ENCODE measurements at regions not wholly inside any gene's neighbourhood (a gene's known extent, or its start where the extent isn't known, plus 50 kb on each side); places are given as distances from the start of the nearest gene placed in this dataset.

- no peak overlapping the region for H3K27ac ChIP-seq (ENCODE audit: low read depth, low read length)
- no peak overlapping the region for H4K12ac ChIP-seq (ENCODE audit: low read depth, low read length)
- no peak for DNase-seq
- H3K79me2 ChIP-seq (ENCODE audit: control insufficient read depth, insufficient read depth, low read length, poor library complexity): no peaks in the 10 kb centered on the region
- no peak overlapping the region for H2BK5ac ChIP-seq (ENCODE audit: low read depth, low read length, poor library complexity)
- no peaks in the 10 kb centered on the region for H3K36me3 ChIP-seq (ENCODE audit: control insufficient read depth in 1 of 2, insufficient read depth in 2 of 2, low read length in 2 of 2)
- H3K79me1 ChIP-seq (ENCODE audit: low read length): no peaks in the 10 kb centered on the region
- no peak overlapping the region for H3K14ac ChIP-seq (ENCODE audit: low read length)
- H2AK5ac ChIP-seq (ENCODE audit: low read length): no peak overlapping the region
- no peak overlapping the region for H4K8ac ChIP-seq (ENCODE audit: low read depth, low read length)
- H2AFZ ChIP-seq (ENCODE audit: insufficient read depth, low read length, poor library complexity): no peak overlapping the region
- H3K23ac ChIP-seq (ENCODE audit: low read length): no peak overlapping the region
- no CpG with 5 or more reads among the region's 3 CpGs for WGBS (ENCODE audit: extremely low coverage, insufficient coverage, insufficient read length)
- H4K91ac ChIP-seq (ENCODE audit: low read depth, low read length): no peak overlapping the region
- H3K4me2 ChIP-seq (ENCODE audit: low read length): no peak overlapping the region
- H3K9ac ChIP-seq (ENCODE audit: low read length): no peak overlapping the region
- H3K27me3 ChIP-seq (ENCODE audit: insufficient read depth, low read length): no peaks in the 10 kb centered on the region
- no peak overlapping the region for H2BK12ac ChIP-seq (ENCODE audit: low read length)
- no peaks in the 10 kb centered on the region for H3K9me3 ChIP-seq (ENCODE audit: insufficient read depth, low read depth, low read length)
- no peaks in the 10 kb centered on the region for H3K4me1 ChIP-seq (ENCODE audit: control insufficient read depth in 1 of 2, insufficient read depth in 2 of 2, low read length in 2 of 2)
- no peak overlapping the region for H2BK120ac ChIP-seq (ENCODE audit: insufficient read depth, low read length, poor library complexity)
- H3K18ac ChIP-seq (ENCODE audit: low read length): no peak overlapping the region
- no peak overlapping the region for H3K4me3 ChIP-seq (ENCODE audit: low read depth, low read length)
- no peak overlapping the region for H3K4ac ChIP-seq (ENCODE audit: low read depth, low read length)
These were observed 566.3 kb upstream of the GRAMD2B start for GRCh38 chr5:125856949-125857348.

DNA sequence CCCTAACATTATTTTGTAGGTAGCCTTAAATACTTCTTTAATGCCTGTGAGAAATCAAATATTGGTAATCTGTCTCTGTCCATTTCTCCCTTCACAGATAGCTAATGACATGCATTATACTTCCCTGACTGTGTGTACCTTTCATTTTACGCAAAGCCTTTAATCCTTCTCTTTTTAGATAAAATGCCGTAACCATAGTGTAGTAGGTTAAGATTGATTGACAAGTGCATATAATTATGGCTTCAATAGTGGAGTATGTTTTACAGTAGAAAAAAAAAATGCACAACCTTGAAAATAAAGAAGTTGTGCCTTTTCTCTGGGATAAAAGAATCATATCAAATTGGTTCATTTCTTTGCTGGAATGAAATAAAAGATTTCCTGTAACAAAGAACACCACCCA lies 559.6 kb upstream of the GRAMD2B start:
- Histone ChIP-seq H2BK120ac (ENCODE audit: insufficient read depth, low read length, poor library complexity) (no peak overlapping the region), H4K12ac (ENCODE audit: low read depth, low read length) (no peak overlapping the region), H3K9me3 (ENCODE audit: insufficient read depth, low read depth, low read length) (no peaks in the 10 kb centered on the region), H3K18ac (ENCODE audit: low read length) (no peak overlapping the region), H3K79me1 (ENCODE audit: low read length) (no peaks in the 10 kb centered on the region), H2AFZ (ENCODE audit: insufficient read depth, low read length, poor library complexity) (no peak overlapping the region), H3K36me3 (ENCODE audit: control insufficient read depth in 1 of 2, insufficient read depth in 2 of 2, low read length in 2 of 2) (no peaks in the 10 kb centered on the region), H3K4me2 (ENCODE audit: low read length) (no peak overlapping the region), H3K27ac (ENCODE audit: low read depth, low read length) (no peak overlapping the region), H3K27me3 (ENCODE audit: insufficient read depth, low read length) (no peaks in the 10 kb centered on the region), H2BK12ac (ENCODE audit: low read length) (no peak overlapping the region), H4K91ac (ENCODE audit: low read depth, low read length) (no peak overlapping the region), H3K4me3 (ENCODE audit: low read depth, low read length) (no peak overlapping the region), H3K4me1 (ENCODE audit: control insufficient read depth in 1 of 2, insufficient read depth in 2 of 2, low read length in 2 of 2) (no peaks in the 10 kb centered on the region), H2AK5ac (ENCODE audit: low read length) (no peak overlapping the region), H3K79me2 (ENCODE audit: control insufficient read depth, insufficient read depth, low read length, poor library complexity) (no peaks in the 10 kb centered on the region), H4K8ac (ENCODE audit: low read depth, low read length) (no peak overlapping the region), H2BK5ac (ENCODE audit: low read depth, low read length, poor library complexity) (no peak overlapping the region), H3K14ac (ENCODE audit: low read length) (no peak overlapping the region), H3K23ac (ENCODE audit: low read length) (no peak overlapping the region), H3K9ac (ENCODE audit: low read length) (no peak overlapping the region), H3K4ac (ENCODE audit: low read depth, low read length) (no peak overlapping the region)
- no CpG with 5 or more reads among the region's 2 CpGs for WGBS (ENCODE audit: extremely low coverage, insufficient coverage, insufficient read length)
- no peak for DNase-seq

DNA sequence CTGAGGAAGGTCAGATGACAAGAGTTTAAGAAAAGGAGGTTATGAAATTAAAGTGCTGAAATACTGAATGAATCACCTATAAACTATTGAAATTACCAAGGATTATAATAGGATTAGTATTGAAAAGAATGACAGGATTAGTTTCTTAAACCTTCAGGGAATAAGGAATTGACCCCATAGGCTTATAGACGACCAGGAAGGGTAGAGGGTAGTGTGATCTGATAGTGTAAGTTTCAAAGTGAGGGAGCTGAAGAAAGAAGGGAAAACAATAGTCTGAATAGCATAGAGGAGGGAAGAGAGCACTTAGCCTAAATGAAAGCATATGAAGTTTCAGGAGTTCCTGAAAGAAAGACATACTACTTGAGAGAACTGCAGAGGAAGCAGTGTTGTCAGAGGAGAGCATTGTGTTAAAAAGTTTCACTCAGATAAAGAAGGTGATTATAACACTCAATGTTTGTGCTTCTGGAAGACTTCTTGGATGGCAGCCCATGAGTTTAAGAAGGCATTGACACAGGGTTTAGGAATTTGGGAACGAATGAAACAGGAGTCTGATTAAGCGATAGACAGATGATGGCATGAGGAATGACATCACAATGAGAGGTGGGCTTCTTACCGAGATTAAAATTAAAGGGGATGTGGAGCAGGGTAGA lies 557.9 kb upstream of the GRAMD2B start:
- Histone ChIP-seq H4K91ac (ENCODE audit: low read depth, low read length) (no peak overlapping the region), H3K23ac (ENCODE audit: low read length) (no peak overlapping the region), H3K9ac (ENCODE audit: low read length) (no peak overlapping the region), H3K27me3 (ENCODE audit: insufficient read depth, low read length) (no peaks in the 10 kb centered on the region), H3K9me3 (ENCODE audit: insufficient read depth, low read depth, low read length) (no peaks in the 10 kb centered on the region), H3K27ac (ENCODE audit: low read depth, low read length) (no peak overlapping the region), H2AK5ac (ENCODE audit: low read length) (no peak overlapping the region), H3K36me3 (ENCODE audit: control insufficient read depth in 1 of 2, insufficient read depth in 2 of 2, low read length in 2 of 2) (no peaks in the 10 kb centered on the region), H2AFZ (ENCODE audit: insufficient read depth, low read length, poor library complexity) (no peak overlapping the region), H2BK5ac (ENCODE audit: low read depth, low read length, poor library complexity) (no peak overlapping the region), H3K79me1 (ENCODE audit: low read length) (no peaks in the 10 kb centered on the region), H4K12ac (ENCODE audit: low read depth, low read length) (no peak overlapping the region), H3K4me3 (ENCODE audit: low read depth, low read length) (no peak overlapping the region), H3K4me1 (ENCODE audit: control insufficient read depth in 1 of 2, insufficient read depth in 2 of 2, low read length in 2 of 2) (no peaks in the 10 kb centered on the region), H2BK12ac (ENCODE audit: low read length) (no peak overlapping the region), H2BK120ac (ENCODE audit: insufficient read depth, low read length, poor library complexity) (no peak overlapping the region), H4K8ac (ENCODE audit: low read depth, low read length) (no peak overlapping the region), H3K4me2 (ENCODE audit: low read length) (no peak overlapping the region), H3K14ac (ENCODE audit: low read length) (no peak overlapping the region), H3K18ac (ENCODE audit: low read length) (no peak overlapping the region), H3K4ac (ENCODE audit: low read depth, low read length) (no peak overlapping the region), H3K79me2 (ENCODE audit: control insufficient read depth, insufficient read depth, low read length, poor library complexity) (no peaks in the 10 kb centered on the region)
- WGBS (ENCODE audit: extremely low coverage, insufficient coverage, insufficient read length): no CpG with 5 or more reads among the region's 4 CpGs
- DNase-seq: no peak

- no peak overlapping the region for H2BK12ac ChIP-seq (ENCODE audit: low read length)
- H3K27me3 ChIP-seq (ENCODE audit: insufficient read depth, low read length): no peaks in the 10 kb centered on the region
- H3K27ac ChIP-seq (ENCODE audit: low read depth, low read length): no peak overlapping the region
- H3K4me2 ChIP-seq (ENCODE audit: low read length): no peak overlapping the region
- H2AK5ac ChIP-seq (ENCODE audit: low read length): no peak overlapping the region
- H3K79me2 ChIP-seq (ENCODE audit: control insufficient read depth, insufficient read depth, low read length, poor library complexity): no peaks in the 10 kb centered on the region
- no peak overlapping the region for H3K9ac ChIP-seq (ENCODE audit: low read length)
- no peaks in the 10 kb centered on the region for H3K9me3 ChIP-seq (ENCODE audit: insufficient read depth, low read depth, low read length)
- H3K36me3 ChIP-seq (ENCODE audit: control insufficient read depth in 1 of 2, insufficient read depth in 2 of 2, low read length in 2 of 2): no peaks in the 10 kb centered on the region
- H3K23ac ChIP-seq (ENCODE audit: low read length): no peak overlapping the region
- no peak overlapping the region for H3K4ac ChIP-seq (ENCODE audit: low read depth, low read length)
- no CpG with 5 or more reads among the region's 1 CpG for WGBS (ENCODE audit: extremely low coverage, insufficient coverage, insufficient read length)
- no peak overlapping the region for H2AFZ ChIP-seq (ENCODE audit: insufficient read depth, low read length, poor library complexity)
- H3K4me3 ChIP-seq (ENCODE audit: low read depth, low read length): no peak overlapping the region
- no peak overlapping the region for H4K91ac ChIP-seq (ENCODE audit: low read depth, low read length)
- no peak for DNase-seq
- H2BK120ac ChIP-seq (ENCODE audit: insufficient read depth, low read length, poor library complexity): no peak overlapping the region
- H2BK5ac ChIP-seq (ENCODE audit: low read depth, low read length, poor library complexity): no peak overlapping the region
- H4K12ac ChIP-seq (ENCODE audit: low read depth, low read length): no peak overlapping the region
- no peaks in the 10 kb centered on the region for H3K79me1 ChIP-seq (ENCODE audit: low read length)
- no peak overlapping the region for H3K18ac ChIP-seq (ENCODE audit: low read length)
- H3K14ac ChIP-seq (ENCODE audit: low read length): no peak overlapping the region
- no peaks in the 10 kb centered on the region for H3K4me1 ChIP-seq (ENCODE audit: control insufficient read depth in 1 of 2, insufficient read depth in 2 of 2, low read length in 2 of 2)
- no peak overlapping the region for H4K8ac ChIP-seq (ENCODE audit: low read depth, low read length)
These were observed 555.2 kb upstream of the GRAMD2B start for GRCh38 chr5:125868036-125868435.
